ENCODE measurements at regions not wholly inside any gene's neighbourhood (a gene's known extent, or its start where the extent isn't known, plus 50 kb on each side); places are given as distances from the start of the nearest gene placed in this dataset.
"Not testable (repeated sequence)": the region's sequence is repeated elsewhere in the genome, so short reads cannot be mapped to it uniquely, and the experiment has no call there.

DNA sequence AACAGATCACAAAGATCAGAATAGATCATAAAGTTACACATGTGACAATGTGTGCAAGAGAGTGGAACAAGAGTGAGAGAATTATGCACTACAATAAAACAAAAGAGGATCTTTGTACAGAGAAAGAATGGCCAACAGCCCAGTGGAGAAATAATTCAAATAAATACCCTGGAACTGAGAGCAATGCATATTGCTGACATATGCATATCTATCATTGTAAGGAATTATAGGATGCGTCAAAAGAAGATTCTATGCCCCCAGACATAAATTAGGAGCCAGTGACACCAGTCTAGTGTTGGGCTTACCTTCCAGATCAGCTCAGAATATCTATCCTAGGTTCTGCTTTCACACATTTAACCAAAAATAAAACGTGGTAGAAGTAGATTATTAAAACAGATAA is 320.1 kb upstream of the VCX start:
- no peaks in the 10 kb centered on the region for H3K27me3 Mint-ChIP-seq (ENCODE audit: low read depth)
- ATAC-seq: no peak
- H3K4me1 Mint-ChIP-seq (ENCODE audit: low read depth): no peaks in the 10 kb centered on the region
- H3K36me3 Mint-ChIP-seq (ENCODE audit: insufficient read depth): no peaks in the 10 kb centered on the region
- peaks cover 8% of the 10 kb centered on the region for H3K9me3 Mint-ChIP-seq
- no peak overlapping the region for H3K4me3 Mint-ChIP-seq
- DNase-seq: no peak

- no peaks in the 10 kb centered on the region for H3K27me3 Mint-ChIP-seq (ENCODE audit: low read depth)
- ATAC-seq: no peak
These were observed 327.1 kb upstream of the VCX start for GRCh38 chrX:7515681-7516413.

GRCh38 chrX:7514871-7515599 is 327.9 kb upstream of the VCX start:
- Mint-ChIP-seq H3K36me3 (ENCODE audit: insufficient read depth) (no peaks in the 10 kb centered on the region), H3K9me3 (no peaks in the 10 kb centered on the region), H3K4me3 (no peak overlapping the region), H3K27me3 (ENCODE audit: low read depth) (no peaks in the 10 kb centered on the region), H3K4me1 (ENCODE audit: low read depth) (no peaks in the 10 kb centered on the region)
- no peak for ATAC-seq
- DNase-seq: no peak

More at GRCh38 chrX:7515681-7516413, 327.1 kb upstream of the VCX start:
- Mint-ChIP-seq H3K4me3 (no peak overlapping the region), H3K9me3 (no peaks in the 10 kb centered on the region), H3K36me3 (ENCODE audit: insufficient read depth) (no peaks in the 10 kb centered on the region), H3K4me1 (ENCODE audit: low read depth) (no peaks in the 10 kb centered on the region)
- no peak for DNase-seq

DNA sequence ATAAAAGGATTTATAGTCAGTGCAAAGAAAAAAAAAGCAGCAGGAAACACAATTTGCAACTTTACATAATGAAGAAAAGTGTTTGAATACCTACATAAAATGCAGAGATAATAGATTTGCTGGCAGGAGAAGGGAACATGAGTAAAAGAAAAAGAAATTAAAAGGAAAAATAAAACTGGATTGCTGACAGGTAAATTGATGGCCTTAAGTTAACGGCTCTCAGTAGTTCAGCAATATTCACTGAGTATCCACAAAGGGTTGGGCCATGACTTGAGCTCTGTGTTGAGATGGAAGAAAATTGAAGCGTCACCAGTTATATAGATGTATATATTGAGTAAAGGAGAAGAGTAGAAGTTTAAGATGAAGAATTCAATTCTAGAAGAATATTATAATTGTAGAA is 330.1 kb upstream of the VCX start:
- no peak for DNase-seq
- no peaks in the 10 kb centered on the region for H3K4me1 Mint-ChIP-seq (ENCODE audit: low read depth)
- no peaks in the 10 kb centered on the region for H3K9me3 Mint-ChIP-seq
- H3K27me3 Mint-ChIP-seq (ENCODE audit: low read depth): no peaks in the 10 kb centered on the region
- no peak for ATAC-seq
- H3K4me3 Mint-ChIP-seq: no peak overlapping the region
- H3K36me3 Mint-ChIP-seq (ENCODE audit: insufficient read depth): no peaks in the 10 kb centered on the region

GRCh38 chrX:7503251-7503650 is 339.7 kb upstream of the VCX start:
- Mint-ChIP-seq H3K4me1 (ENCODE audit: low read depth) (no peaks in the 10 kb centered on the region), H3K9me3 (no peaks in the 10 kb centered on the region), H3K27me3 (ENCODE audit: low read depth) (no peaks in the 10 kb centered on the region), H3K4me3 (no peak overlapping the region), H3K36me3 (ENCODE audit: insufficient read depth) (no peaks in the 10 kb centered on the region)
- DNase-seq (no peak), ATAC-seq (no peak)

DNA sequence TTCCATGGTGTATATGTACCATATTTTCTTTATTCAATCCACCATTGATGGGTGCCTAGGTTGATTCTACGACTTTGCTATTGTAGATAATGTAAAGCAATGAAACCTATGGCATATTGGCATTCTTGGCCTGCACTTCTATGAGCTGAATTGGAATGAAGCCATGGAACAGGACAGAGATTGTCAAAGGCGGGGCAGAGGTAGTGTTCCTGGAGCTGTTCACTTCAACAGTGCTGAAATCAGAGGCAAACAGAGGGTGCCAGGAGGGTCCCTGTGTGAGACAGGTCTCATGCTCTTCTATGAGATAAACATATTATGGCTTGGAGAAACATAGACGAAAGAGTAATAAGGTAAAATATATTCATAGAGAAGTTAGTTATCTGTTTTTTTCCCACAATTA is 342.6 kb upstream of the VCX start:
- H3K9me3 Mint-ChIP-seq: no peaks in the 10 kb centered on the region
- H3K4me1 Mint-ChIP-seq (ENCODE audit: low read depth): no peaks in the 10 kb centered on the region
- H3K36me3 Mint-ChIP-seq (ENCODE audit: insufficient read depth): no peaks in the 10 kb centered on the region
- no peak overlapping the region for H3K4me3 Mint-ChIP-seq
- DNase-seq (no peak), ATAC-seq (no peak)
- H3K27me3 Mint-ChIP-seq (ENCODE audit: low read depth): no peaks in the 10 kb centered on the region

DNA sequence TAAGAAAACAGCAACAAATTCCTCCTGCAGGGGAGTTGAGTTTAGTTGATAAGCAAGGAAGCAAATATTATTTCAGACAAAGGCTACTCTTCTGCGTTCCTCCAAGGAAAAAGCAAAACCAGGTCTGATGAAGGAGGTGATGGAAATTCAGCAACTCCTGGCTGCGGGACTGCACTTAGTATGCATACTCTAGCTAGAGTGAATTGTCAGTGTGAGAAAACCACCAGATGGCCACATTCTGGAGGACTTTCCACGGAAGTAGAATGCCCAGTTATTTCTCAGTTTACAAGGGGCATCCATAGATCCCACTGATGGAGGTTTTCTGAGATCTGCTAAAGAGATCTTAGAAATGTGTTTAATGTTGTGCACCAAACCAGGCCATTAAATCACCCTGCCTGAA is 338.6 kb upstream of the PUDP start:
- H3K9me3 Mint-ChIP-seq: no peaks in the 10 kb centered on the region
- H3K4me1 Mint-ChIP-seq (ENCODE audit: low read depth): no peaks in the 10 kb centered on the region
- DNase-seq (no peak), ATAC-seq (no peak)
- no peaks in the 10 kb centered on the region for H3K36me3 Mint-ChIP-seq (ENCODE audit: insufficient read depth)
- no peaks in the 10 kb centered on the region for H3K27me3 Mint-ChIP-seq (ENCODE audit: low read depth)
- H3K4me3 Mint-ChIP-seq: no peak overlapping the region

DNA sequence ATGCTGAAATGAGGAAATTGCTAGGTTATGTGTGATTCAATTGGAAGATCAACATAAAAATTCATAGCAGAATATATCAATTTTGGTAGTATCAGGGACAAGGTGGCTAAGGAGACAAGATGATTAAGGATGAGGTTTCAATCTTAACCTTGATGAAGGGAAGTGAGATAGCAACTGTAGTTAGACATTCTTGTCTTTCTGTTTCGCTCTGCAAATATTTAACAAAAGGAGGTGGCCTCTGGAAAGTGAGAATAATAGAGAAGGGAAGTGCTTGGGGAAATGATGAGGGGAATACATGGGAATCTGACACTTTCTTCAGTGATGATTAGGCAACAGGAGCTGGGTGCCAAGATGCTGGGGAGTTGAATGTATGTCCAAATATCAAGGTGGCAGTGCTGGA is 337.1 kb upstream of the PUDP start:
- H3K4me1 Mint-ChIP-seq (ENCODE audit: low read depth): no peaks in the 10 kb centered on the region
- no peaks in the 10 kb centered on the region for H3K9me3 Mint-ChIP-seq
- H3K4me3 Mint-ChIP-seq: no peak overlapping the region
- ATAC-seq: no peak
- H3K27me3 Mint-ChIP-seq (ENCODE audit: low read depth): no peaks in the 10 kb centered on the region
- no peak for DNase-seq
- H3K36me3 Mint-ChIP-seq (ENCODE audit: insufficient read depth): no peaks in the 10 kb centered on the region

- Mint-ChIP-seq H3K9me3 (no peaks in the 10 kb centered on the region), H3K4me1 (ENCODE audit: low read depth) (no peaks in the 10 kb centered on the region), H3K36me3 (ENCODE audit: insufficient read depth) (no peaks in the 10 kb centered on the region), H3K4me3 (no peak overlapping the region), H3K27me3 (ENCODE audit: low read depth) (no peaks in the 10 kb centered on the region)
- ATAC-seq: no peak
- no peak for DNase-seq
These were observed 332.8 kb upstream of the PUDP start for GRCh38 chrX:7480721-7481120.

DNA sequence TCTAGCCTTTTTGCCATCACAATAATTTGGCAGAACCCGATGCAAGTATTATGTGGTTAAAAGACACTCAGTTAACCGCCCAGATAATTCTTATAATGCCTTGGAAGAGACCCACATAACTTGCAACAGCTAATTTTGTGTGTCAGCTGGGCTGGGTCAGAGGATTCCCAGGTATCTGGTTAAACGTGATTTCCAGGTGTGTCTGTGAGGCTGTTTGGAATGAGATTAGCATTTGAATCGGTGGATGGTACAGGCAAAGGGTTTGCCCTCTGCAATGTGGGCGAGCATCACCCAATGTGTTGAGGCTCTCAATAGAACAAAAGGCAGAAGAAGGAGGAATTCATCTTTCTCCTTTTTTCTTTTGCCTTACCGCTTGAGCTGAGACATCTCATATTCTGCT is 314.2 kb upstream of the PUDP start:
- Mint-ChIP-seq H3K4me1 (ENCODE audit: low read depth) (no peaks in the 10 kb centered on the region), H3K9me3 (peaks cover 5% of the 10 kb centered on the region), H3K27me3 (ENCODE audit: low read depth) (no peaks in the 10 kb centered on the region), H3K4me3 (no peak overlapping the region), H3K36me3 (ENCODE audit: insufficient read depth) (no peaks in the 10 kb centered on the region)
- ATAC-seq: no peak
- DNase-seq: no peak

GRCh38 chrX:7461051-7461450 is 313.1 kb upstream of the PUDP start:
- H3K36me3 Mint-ChIP-seq (ENCODE audit: insufficient read depth); DNase-seq; ATAC-seq; H3K9me3 Mint-ChIP-seq; H3K4me1 Mint-ChIP-seq (ENCODE audit: low read depth); H3K27me3 Mint-ChIP-seq (ENCODE audit: low read depth); H3K4me3 Mint-ChIP-seq: not testable (repeated sequence)

- H3K4me3 Mint-ChIP-seq: no peak overlapping the region
- DNase-seq (no peak), ATAC-seq (no peak)
- H3K27me3 Mint-ChIP-seq (ENCODE audit: low read depth): no peaks in the 10 kb centered on the region
- H3K4me1 Mint-ChIP-seq (ENCODE audit: low read depth): no peaks in the 10 kb centered on the region
- no peaks in the 10 kb centered on the region for H3K36me3 Mint-ChIP-seq (ENCODE audit: insufficient read depth)
- H3K9me3 Mint-ChIP-seq: peaks cover 5% of the 10 kb centered on the region
These were observed 300.0 kb upstream of the PUDP start for GRCh38 chrX:7447801-7448499.

DNA sequence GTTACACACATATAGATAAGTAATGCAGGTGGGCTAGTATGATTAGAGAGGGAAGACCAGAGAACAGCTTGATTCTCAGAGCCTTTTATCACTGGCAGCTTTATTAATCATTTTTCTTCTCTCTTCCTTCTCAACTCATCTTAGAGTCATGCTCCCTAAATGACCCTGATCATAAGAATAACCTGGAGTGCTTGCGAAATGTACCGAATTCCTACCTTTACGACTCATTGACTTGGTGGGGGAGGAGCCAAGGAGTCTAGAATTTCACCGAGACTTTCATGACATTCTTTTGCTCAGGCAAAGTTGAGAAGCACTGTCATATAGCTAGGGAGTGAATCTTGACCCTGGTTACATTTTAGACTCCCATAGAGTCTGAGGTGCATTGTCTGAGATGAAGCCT is 298.9 kb upstream of the PUDP start:
- Mint-ChIP-seq H3K36me3 (ENCODE audit: insufficient read depth) (no peaks in the 10 kb centered on the region), H3K9me3 (peaks cover 5% of the 10 kb centered on the region)
- ATAC-seq: no peak

DNA sequence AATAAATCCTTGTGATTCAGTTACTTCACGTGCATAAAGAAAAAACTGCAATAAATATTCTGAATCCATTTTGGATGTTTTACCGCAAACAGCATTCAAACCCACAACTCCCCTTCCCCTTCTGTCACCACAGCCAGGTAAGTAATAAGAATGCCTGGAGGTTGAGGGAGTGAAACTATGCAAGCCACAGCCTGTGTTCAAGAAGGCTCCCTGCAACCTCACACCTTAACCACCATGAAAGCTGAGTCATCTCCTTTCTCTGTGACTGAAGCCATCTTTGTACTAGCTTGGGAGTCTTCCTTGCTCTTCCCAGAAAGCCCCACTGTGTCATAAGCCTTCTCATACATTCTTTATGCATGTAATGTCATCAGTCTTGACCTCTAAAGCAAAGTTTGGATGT is 297.0 kb upstream of the PUDP start:
- no peaks in the 10 kb centered on the region for H3K27me3 Mint-ChIP-seq (ENCODE audit: low read depth)
- no peak overlapping the region for H3K4me3 Mint-ChIP-seq
- peaks cover 9% of the 10 kb centered on the region for H3K9me3 Mint-ChIP-seq
- H3K4me1 Mint-ChIP-seq (ENCODE audit: low read depth): no peaks in the 10 kb centered on the region
- ATAC-seq: peak; percentile 51 to 62
- no peaks in the 10 kb centered on the region for H3K36me3 Mint-ChIP-seq (ENCODE audit: insufficient read depth)
- DNase-seq: no peak

More for the DNA sequence above, 298.9 kb upstream of the PUDP start:
- H3K4me3 Mint-ChIP-seq: no peak overlapping the region
- no peaks in the 10 kb centered on the region for H3K27me3 Mint-ChIP-seq (ENCODE audit: low read depth)
- H3K4me1 Mint-ChIP-seq (ENCODE audit: low read depth): no peaks in the 10 kb centered on the region
- no peak for DNase-seq

DNA sequence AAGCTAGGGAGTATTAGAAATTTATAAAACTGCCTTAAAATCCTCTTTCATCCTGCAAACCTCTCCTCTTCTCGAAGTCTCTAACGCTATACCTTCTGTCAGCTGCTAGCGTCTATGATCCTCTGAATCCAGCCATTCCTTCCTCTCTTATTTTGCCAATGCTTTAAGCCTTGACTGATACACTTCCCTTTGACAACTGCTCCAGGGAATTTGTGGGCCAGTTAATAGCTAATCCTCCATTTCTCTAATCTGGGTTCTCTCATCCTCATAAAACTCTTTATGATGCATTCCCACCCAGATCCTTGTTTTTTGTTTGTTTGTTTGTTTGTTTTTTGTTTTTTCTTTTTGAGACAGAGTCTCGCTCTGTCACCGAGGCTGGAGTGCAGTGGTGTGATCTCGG is 293.6 kb upstream of the PUDP start:
- no peak overlapping the region for H3K4me3 Mint-ChIP-seq
- DNase-seq: no peak
- no peak for ATAC-seq
- H3K9me3 Mint-ChIP-seq: peaks cover 7% of the 10 kb centered on the region
- no peaks in the 10 kb centered on the region for H3K4me1 Mint-ChIP-seq (ENCODE audit: low read depth)
- H3K27me3 Mint-ChIP-seq (ENCODE audit: low read depth): no peaks in the 10 kb centered on the region
- H3K36me3 Mint-ChIP-seq (ENCODE audit: insufficient read depth): no peaks in the 10 kb centered on the region

All from activated T-cell treated with anti-CD3 and anti-CD28 coated beads, Interleukin-2, amount 50 U/mL, for 4 hours (primary cell).